Endothelial cell of umbilical vein (primary cell): ENCODE measurements at regions not wholly inside any gene's neighbourhood (a gene's known extent, or its start where the extent isn't known, plus 50 kb on each side); places are given as distances from the start of the nearest gene placed in this dataset.

Experiments
- BruUV-seq: library from RNA; stranded (reverse); fragments of 400-500 nt; replicated peaks from 2 replicates; lab custom pipeline; 2021; lab: Mats Ljungman, UMichigan
- CTCF ChIA-PET: fragments of 300-600, 350-600 bp; sonication (Branson Sonifier 250); formaldehyde crosslinking; loops from one replicate; lab custom pipeline; 2021; ENCODE audit warnings: antibody characterized with exemption, inconsistent platforms; lab: Charles Lee
- POLR2A ChIA-PET: fragments of 300-600, 350-600 bp; sonication (Branson Sonifier 250); formaldehyde crosslinking; loops from one replicate; lab custom pipeline; 2021; ENCODE audit warnings: antibody characterized with exemption, inconsistent platforms; lab: Charles Lee
- DNase-seq: peaks from one replicate; pipeline ENCODE4 v3.0.0-alpha.2; 2011; ENCODE audit warnings: low read depth, low spot score
- FAIRE-seq: peaks from 2 replicates; lab custom pipeline; 2011; peaks lifted over from hg19 to GRCh38; lab: Jason Lieb, UNC
- H2AFZ ChIP-seq: 2 replicates; pipeline ENCODE4 v1.6.0; 2012; ENCODE audit warnings: low read depth, low read length, control low read depth, inconsistent platforms
- H3K27ac ChIP-seq: 2 replicates; pipeline ENCODE4 v1.5.1; 2011; ENCODE audit warnings: low read depth, mild to moderate bottlenecking, control low read depth, low read length, moderate library complexity; ENCODE audit not compliant: insufficient read depth
- H3K27me3 ChIP-seq, 2 experiments: 2 replicates each; pipeline versions ENCODE4 v1.6.0 to v1.6.1; 2011; ENCODE audit warnings: low read length in 2 of 2, mixed read lengths in 1 of 2; ENCODE audit not compliant: control insufficient read depth in 2 of 2, insufficient read depth in 2 of 2
- H3K36me3 ChIP-seq, 2 experiments: 2 replicates in 1 of 2; 3 replicates in 1 of 2; pipeline ENCODE4 v1.5.1; 2011; ENCODE audit warnings: low read length in 2 of 2, mild to moderate bottlenecking in 1 of 2, moderate library complexity in 1 of 2; ENCODE audit not compliant: control insufficient read depth in 2 of 2, insufficient read depth in 2 of 2; ENCODE audit errors: extremely low read depth in 1 of 2
- H3K4me1 ChIP-seq: 3 replicates; pipeline ENCODE4 v1.5.1; 2011; ENCODE audit warnings: mild to moderate bottlenecking, low read length; ENCODE audit not compliant: control insufficient read depth, insufficient read depth; ENCODE audit errors: extremely low read depth
- H3K4me2 ChIP-seq: 2 replicates; pipeline ENCODE4 v1.6.1; 2011; ENCODE audit warnings: low read length, control low read depth, mixed read lengths; ENCODE audit not compliant: insufficient read depth
- H3K4me3 ChIP-seq, 3 experiments: fragments of 200-600 bp in 1 of 3; sonication (generic), shearing (Covaris generic) in 1 of 3; replicated peaks in 1 of 3; 2 replicates each; pipeline ENCODE4 v1.5.1; 2011 to 2016; ENCODE audit warnings: control low read depth in 3 of 3, low read length in 3 of 3, mild to moderate bottlenecking in 2 of 3, inconsistent platforms in 1 of 3, low read depth in 1 of 3, moderate library complexity in 1 of 3; ENCODE audit not compliant: insufficient read depth in 1 of 3
- H3K79me2 ChIP-seq: 2 replicates; pipeline ENCODE4 v1.6.0; 2012; ENCODE audit warnings: low read length, inconsistent platforms; ENCODE audit not compliant: control insufficient read depth, insufficient read depth
- H3K9ac ChIP-seq: replicated peaks from 2 replicates; pipeline ENCODE3; 2011; ENCODE audit warnings: low read length, control low read depth; ENCODE audit not compliant: insufficient read depth; ENCODE audit errors: extremely low read depth
- H3K9me1 ChIP-seq: replicated peaks from 3 replicates; pipeline ENCODE4 v1.6.0; 2011; ENCODE audit warnings: mild to moderate bottlenecking, low read length; ENCODE audit not compliant: control insufficient read depth, insufficient read depth; ENCODE audit errors: extremely low read depth
- H3K9me3 ChIP-seq: replicated peaks from 2 replicates; pipeline ENCODE4 v1.5.1; 2012; ENCODE audit warnings: low read length, inconsistent platforms; ENCODE audit not compliant: control insufficient read depth, insufficient read depth
- H4K20me1 ChIP-seq: replicated peaks from 2 replicates; pipeline ENCODE3; 2011; ENCODE audit warnings: mild to moderate bottlenecking, low read length; ENCODE audit not compliant: control insufficient read depth, insufficient read depth; ENCODE audit errors: extremely low read depth
- CTCF ChIP-seq, 2 donors: IDR thresholded peaks; 1 replicate in 1 of 2; 2 replicates in 1 of 2; pipeline ENCODE4 v1.5.1; 2011; ENCODE audit warnings: low read length in 2 of 2, mild to moderate bottlenecking in 2 of 2, moderate library complexity in 2 of 2, control low read depth in 1 of 2, inconsistent platforms in 1 of 2, low read depth in 1 of 2; ENCODE audit not compliant: insufficient read depth in 1 of 2; ENCODE audit errors: extremely low read depth in 1 of 2
- EZH2 ChIP-seq: IDR thresholded peaks from 2 replicates; pipeline ENCODE4 v1.6.1; 2012; ENCODE audit warnings: borderline replicate concordance, low read depth, mild to moderate bottlenecking, moderate library complexity, low read length, inconsistent platforms; ENCODE audit not compliant: severe bottlenecking
- FOS ChIP-seq: IDR thresholded peaks from 2 replicates; pipeline ENCODE4 v1.6.1; 2011; ENCODE audit warnings: mild to moderate bottlenecking, low read length, moderate library complexity, borderline replicate concordance; ENCODE audit not compliant: insufficient read depth
- GATA2 ChIP-seq: IDR thresholded peaks from 2 replicates; pipeline ENCODE4 v1.7.0; 2011; ENCODE audit warnings: low read depth, mild to moderate bottlenecking, moderate library complexity, mixed read lengths, low read length; ENCODE audit not compliant: insufficient read length, insufficient read depth
- MAX ChIP-seq: IDR thresholded peaks from 2 replicates; pipeline ENCODE4 v1.6.1; 2011; ENCODE audit not compliant: insufficient read depth, insufficient read length
- MYC ChIP-seq: IDR thresholded peaks from one replicate; pipeline ENCODE4 v1.6.1; 2011; ENCODE audit warnings: mild to moderate bottlenecking, low read depth, low read length
- POLR2A ChIP-seq: IDR thresholded peaks from 2 replicates; pipeline ENCODE4 v1.6.1; 2012; ENCODE audit warnings: low read depth, mild to moderate bottlenecking, control low read depth, low read length
- POLR2AphosphoS5 ChIP-seq: IDR thresholded peaks from 2 replicates; pipeline ENCODE4 v1.6.1; 2012; ENCODE audit warnings: low read depth, mild to moderate bottlenecking, control low read depth, low read length, moderate library complexity; ENCODE audit not compliant: insufficient read depth
- dilution Hi-C: fragments of 300-500 bp; cut with MboI; formaldehyde crosslinking; loops from one replicate; pipeline ENCODE4 v1.15.0; 2019; ENCODE audit warnings: low sequenced_read_pairs; ENCODE audit not compliant: extremely low pct_ligation_motif_present
- intact Hi-C: fragments of 100-400 bp; cut with micrococcal nuclease; formaldehyde crosslinking; loops from one replicate; pipeline ENCODE4 v1.10.0; 2022

- no peak for FAIRE-seq
- Histone ChIP-seq H4K20me1 (no peaks in the 10 kb centered on the region), H3K4me2 (no peak overlapping the region), H3K4me3 (no peak overlapping the region), H3K9me1 (no peaks in the 10 kb centered on the region), H3K9me3 (no peaks in the 10 kb centered on the region), H3K9ac (no peak overlapping the region), H2AFZ (no peak overlapping the region), H3K79me2 (no peaks in the 10 kb centered on the region), H3K36me3 (no peaks in the 10 kb centered on the region), H3K4me1 (no peaks in the 10 kb centered on the region), H3K27me3 (no peaks in the 10 kb centered on the region), H3K27ac (no peak overlapping the region)
- dilution Hi-C loops = no loop called here
- DNase-seq = no peak
- CTCF ChIA-PET = no interaction called here
- BruUV-seq = no TSS peak
- POLR2A ChIA-PET = no interaction called here
- no peak for TF ChIP-seq MAX
- no peak for TF ChIP-seq CTCF (IDR thresholded peaks at IDR 0.05; ENCODE audit: extremely low read depth in 1 of 2, insufficient read depth in 1 of 2, low read depth in 1 of 2, low read length in 2 of 2)
- TF ChIP-seq POLR2A = no peak
- TF ChIP-seq FOS = no peak
- no peak for TF ChIP-seq POLR2AphosphoS5
- no peak for TF ChIP-seq EZH2
- no peak for TF ChIP-seq GATA2
- intact Hi-C loops = no loop called here
These were observed 196.7 kb upstream of the CDH5 start for GRCh38 chr16:66169817-66170216.

GRCh38 chr16:66168777-66169176 is 197.7 kb upstream of the CDH5 start:
- no peak overlapping the region for H2AFZ ChIP-seq
- BruUV-seq = no TSS peak

More at GRCh38 chr16:66168777-66169176, 197.7 kb upstream of the CDH5 start:
- dilution Hi-C loops (no loop called here), intact Hi-C loops (no loop called here)
- no peaks in the 10 kb centered on the region for H3K79me2 ChIP-seq
- H3K4me2 ChIP-seq = no peak overlapping the region
- POLR2A ChIA-PET = no interaction called here
- H3K4me3 ChIP-seq = no peak overlapping the region
- no peaks in the 10 kb centered on the region for H3K9me3 ChIP-seq
- no peak overlapping the region for H3K9ac ChIP-seq
- H3K4me1 ChIP-seq = no peaks in the 10 kb centered on the region
- FAIRE-seq (no peak), DNase-seq (no peak)
- no peak overlapping the region for H3K27ac ChIP-seq
- no peak for TF ChIP-seq EZH2
- TF ChIP-seq MYC = no peak
- no peak for TF ChIP-seq POLR2AphosphoS5
- no peaks in the 10 kb centered on the region for H4K20me1 ChIP-seq
- H3K9me1 ChIP-seq = no peaks in the 10 kb centered on the region
- CTCF ChIA-PET = no interaction called here
- no peaks in the 10 kb centered on the region for H3K27me3 ChIP-seq
- H3K36me3 ChIP-seq = no peaks in the 10 kb centered on the region
